Suprapubic skin (tissue), 4 donors: ENCODE measurements at regions not wholly inside any gene's neighbourhood (a gene's known extent, or its start where the extent isn't known, plus 50 kb on each side); places are given as distances from the start of the nearest gene placed in this dataset.

Source experiments
- DNase-seq, 2 donors: peaks; one replicate each; pipeline ENCODE4 v3.0.0-alpha.2; 2019; ENCODE audit warnings: low spot score in 2 of 2
- H3K27ac ChIP-seq: fragments of 200-600 bp; sonication (generic); one replicate; pipeline ENCODE4 v1.5.1; 2019
- H3K27me3 ChIP-seq: fragments of 200-600 bp; sonication (generic); one replicate; pipeline ENCODE4 v1.5.1; 2019
- H3K36me3 ChIP-seq: fragments of 200-600 bp; sonication (generic); one replicate; pipeline ENCODE4 v1.5.1; 2019
- H3K4me1 ChIP-seq: fragments of 200-600 bp; sonication (generic); one replicate; pipeline ENCODE4 v1.5.1; 2019
- H3K4me3 ChIP-seq: fragments of 200-600 bp; sonication (generic); one replicate; pipeline ENCODE4 v1.5.1; 2019; ENCODE audit warnings: mild to moderate bottlenecking
- H3K9me3 ChIP-seq: fragments of 200-600 bp; sonication (generic); one replicate; pipeline ENCODE4 v1.5.1; 2019
- EP300 ChIP-seq: sonication (generic); formaldehyde crosslinking; IDR thresholded peaks from one replicate; pipeline ENCODE4 v1.6.1; 2017; ENCODE audit warnings: antibody characterized with exemption
- POLR2A ChIP-seq, 2 donors: fragments of 450-650 bp; IDR thresholded peaks; one replicate each; pipeline ENCODE4 v1.6.1; 2017; ENCODE audit warnings: antibody characterized with exemption in 2 of 2, mild to moderate bottlenecking in 2 of 2, moderate library complexity in 2 of 2
- POLR2AphosphoS5 ChIP-seq, 3 donors: sonication (generic); formaldehyde crosslinking; IDR thresholded peaks; one replicate each; pipeline ENCODE4 v1.6.1; 2017; ENCODE audit warnings: antibody characterized with exemption in 3 of 3
- WGBS: methylation state at CpG from one replicate; pipeline ENCODE4 v1.1.5; 2018; 5-methylcytosine and 5-hydroxymethylcytosine counted together
- TF ChIP-seq, protein P1 (sequence below), 2 donors: fragments of 200-600 bp in 1 of 2; fragments of 450-650 bp in 1 of 2; sonication (generic) in 1 of 2; IDR thresholded peaks; one replicate each; pipeline ENCODE4 v1.5.1; 2016 to 2019; ENCODE audit warnings: antibody characterized with exemption in 2 of 2, mild to moderate bottlenecking in 1 of 2, moderate library complexity in 1 of 2

DNA sequence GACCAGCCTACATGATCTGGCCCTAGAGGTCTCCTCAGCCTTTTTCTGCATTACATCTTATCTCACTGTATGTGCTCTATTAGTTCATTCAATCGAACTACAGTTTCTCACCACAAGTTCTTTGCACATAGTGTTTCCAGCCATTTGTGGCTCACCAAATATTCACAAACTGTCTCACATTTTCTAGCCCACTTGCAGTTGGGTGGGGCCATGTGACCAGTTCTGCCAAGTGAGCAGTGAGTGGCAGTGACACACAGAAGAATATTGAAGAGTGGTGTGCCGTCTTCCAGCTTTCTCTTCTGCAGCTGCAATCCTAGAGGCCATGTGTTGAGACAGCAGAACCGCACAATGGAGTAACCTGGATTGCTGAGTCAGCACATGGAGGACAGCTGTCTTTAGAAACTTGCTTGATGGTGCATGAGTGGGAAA is 103.2 kb upstream of the ZNF644 start:
- no peak for DNase-seq
- H3K4me3 ChIP-seq, result no peak overlapping the region
- no peak for TF ChIP-seq POLR2A (IDR thresholded peaks at IDR 0.05)
- TF ChIP-seq, protein P1, sequence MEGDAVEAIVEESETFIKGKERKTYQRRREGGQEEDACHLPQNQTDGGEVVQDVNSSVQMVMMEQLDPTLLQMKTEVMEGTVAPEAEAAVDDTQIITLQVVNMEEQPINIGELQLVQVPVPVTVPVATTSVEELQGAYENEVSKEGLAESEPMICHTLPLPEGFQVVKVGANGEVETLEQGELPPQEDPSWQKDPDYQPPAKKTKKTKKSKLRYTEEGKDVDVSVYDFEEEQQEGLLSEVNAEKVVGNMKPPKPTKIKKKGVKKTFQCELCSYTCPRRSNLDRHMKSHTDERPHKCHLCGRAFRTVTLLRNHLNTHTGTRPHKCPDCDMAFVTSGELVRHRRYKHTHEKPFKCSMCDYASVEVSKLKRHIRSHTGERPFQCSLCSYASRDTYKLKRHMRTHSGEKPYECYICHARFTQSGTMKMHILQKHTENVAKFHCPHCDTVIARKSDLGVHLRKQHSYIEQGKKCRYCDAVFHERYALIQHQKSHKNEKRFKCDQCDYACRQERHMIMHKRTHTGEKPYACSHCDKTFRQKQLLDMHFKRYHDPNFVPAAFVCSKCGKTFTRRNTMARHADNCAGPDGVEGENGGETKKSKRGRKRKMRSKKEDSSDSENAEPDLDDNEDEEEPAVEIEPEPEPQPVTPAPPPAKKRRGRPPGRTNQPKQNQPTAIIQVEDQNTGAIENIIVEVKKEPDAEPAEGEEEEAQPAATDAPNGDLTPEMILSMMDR (IDR thresholded peaks at IDR 0.05), result no peak
- TF ChIP-seq POLR2AphosphoS5 (IDR thresholded peaks at IDR 0.05), result no peak
- no peak for TF ChIP-seq EP300
- no peaks in the 10 kb centered on the region for H3K36me3 ChIP-seq
- H3K4me1 ChIP-seq, result peaks cover 4% of the 10 kb centered on the region
- no peak overlapping the region for H3K27ac ChIP-seq
- 41% methylated on average over 3 of the region's 3 CpGs for WGBS
- no peaks in the 10 kb centered on the region for H3K27me3 ChIP-seq
- no peaks in the 10 kb centered on the region for H3K9me3 ChIP-seq

DNA sequence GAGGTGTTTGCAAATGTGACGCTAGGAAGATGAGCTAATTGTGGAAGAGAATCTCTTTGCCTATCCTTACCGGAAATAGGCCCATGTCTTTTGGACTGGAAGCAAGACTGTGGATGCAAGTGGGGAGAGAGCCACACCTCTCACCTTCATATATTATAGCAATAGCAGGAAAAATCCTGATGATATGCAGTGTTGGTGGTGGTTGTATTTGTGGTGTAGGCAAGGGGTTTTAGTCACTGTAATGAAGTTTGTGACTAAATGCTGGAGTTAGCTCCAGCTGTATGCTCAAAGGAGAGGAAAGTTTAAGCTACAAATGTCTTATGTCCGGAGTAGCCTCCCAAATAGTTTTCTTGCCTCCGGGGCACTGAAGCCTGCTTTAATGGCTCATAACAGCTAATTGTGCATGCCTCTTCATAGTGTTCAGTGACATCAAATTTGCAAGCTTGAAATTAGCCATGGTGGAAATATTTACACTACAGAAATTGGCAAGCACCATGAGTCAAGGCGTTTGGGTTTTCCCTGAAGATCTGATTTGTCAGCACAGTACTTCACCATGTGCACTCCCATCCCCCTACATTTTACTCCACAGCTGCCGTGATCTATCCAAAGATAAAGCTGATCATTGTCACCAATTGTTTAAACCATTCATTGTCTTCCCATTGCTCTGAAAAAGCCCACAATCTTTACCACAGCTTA is 102.6 kb upstream of the ZNF644 start:
- Histone ChIP-seq H3K9me3 (no peaks in the 10 kb centered on the region), H3K4me1 (peaks cover 6% of the 10 kb centered on the region), H3K4me3 (no peak overlapping the region), H3K36me3 (no peaks in the 10 kb centered on the region), H3K27ac (no peak overlapping the region), H3K27me3 (no peaks in the 10 kb centered on the region)
- no peak for DNase-seq
- WGBS, result 65% methylated on average over 6 of the region's 6 CpGs
- TF ChIP-seq, protein P1 (IDR thresholded peaks at IDR 0.05), result no peak
- no peak for TF ChIP-seq POLR2A (IDR thresholded peaks at IDR 0.05)
- no peak for TF ChIP-seq EP300
- no peak for TF ChIP-seq POLR2AphosphoS5 (IDR thresholded peaks at IDR 0.05)

DNA sequence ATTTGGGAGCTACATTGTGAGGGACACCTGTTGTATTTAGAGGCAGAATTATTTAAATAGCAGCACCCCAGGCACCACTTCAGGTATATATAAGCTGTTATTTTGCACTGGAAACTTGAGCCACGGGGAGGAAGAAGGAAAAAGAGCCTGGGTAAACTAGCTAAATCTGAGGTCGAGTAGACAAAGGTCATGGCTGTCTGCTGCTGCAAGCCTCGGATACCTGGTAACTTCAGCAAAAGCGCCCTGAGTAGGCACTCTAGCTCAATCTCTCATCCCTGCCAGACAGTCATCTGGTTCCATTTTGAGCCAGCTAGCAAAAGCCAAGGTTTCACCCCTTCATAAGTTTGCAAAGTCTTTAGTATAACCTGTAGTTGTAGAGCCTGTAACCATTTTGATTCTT is 101.9 kb upstream of the ZNF644 start:
- no peak for TF ChIP-seq POLR2A (IDR thresholded peaks at IDR 0.05)
- TF ChIP-seq POLR2AphosphoS5 (IDR thresholded peaks at IDR 0.05), result no peak
- TF ChIP-seq, protein P1 (IDR thresholded peaks at IDR 0.05), result no peak
- TF ChIP-seq EP300, result no peak
- 64% methylated on average over 4 of the region's 4 CpGs for whole genome bisulfite sequencing

DNA sequence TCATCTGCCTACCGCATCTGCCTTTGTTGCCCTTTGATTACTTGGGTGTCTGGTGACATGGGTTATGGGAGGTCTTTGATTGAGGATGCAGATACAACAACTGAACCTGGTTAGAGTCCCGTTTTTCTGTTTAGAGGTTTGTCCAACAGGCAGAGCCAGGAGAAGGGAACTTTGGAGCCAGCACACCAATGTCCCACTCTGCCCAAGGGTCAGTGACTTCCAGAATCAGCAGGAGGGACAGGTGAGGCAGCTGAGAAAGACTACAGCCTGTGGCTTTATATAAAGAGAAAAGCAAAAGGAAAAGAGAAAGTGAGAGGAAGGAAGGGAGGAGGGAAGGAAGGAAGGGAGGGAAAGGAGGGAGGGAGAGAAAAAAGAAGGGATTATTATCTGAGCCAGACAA is 101.5 kb upstream of the ZNF644 start:
- WGBS, result 39% methylated on average over 2 of the region's 2 CpGs

More for the DNA sequence above, 101.9 kb upstream of the ZNF644 start:
- DNase-seq, result no peak
- no peaks in the 10 kb centered on the region for H3K27me3 ChIP-seq
- H3K27ac ChIP-seq, result no peak overlapping the region
- no peaks in the 10 kb centered on the region for H3K9me3 ChIP-seq
- H3K4me1 ChIP-seq, result peaks cover 6% of the 10 kb centered on the region
- no peak overlapping the region for H3K4me3 ChIP-seq
- H3K36me3 ChIP-seq, result no peaks in the 10 kb centered on the region

DNA sequence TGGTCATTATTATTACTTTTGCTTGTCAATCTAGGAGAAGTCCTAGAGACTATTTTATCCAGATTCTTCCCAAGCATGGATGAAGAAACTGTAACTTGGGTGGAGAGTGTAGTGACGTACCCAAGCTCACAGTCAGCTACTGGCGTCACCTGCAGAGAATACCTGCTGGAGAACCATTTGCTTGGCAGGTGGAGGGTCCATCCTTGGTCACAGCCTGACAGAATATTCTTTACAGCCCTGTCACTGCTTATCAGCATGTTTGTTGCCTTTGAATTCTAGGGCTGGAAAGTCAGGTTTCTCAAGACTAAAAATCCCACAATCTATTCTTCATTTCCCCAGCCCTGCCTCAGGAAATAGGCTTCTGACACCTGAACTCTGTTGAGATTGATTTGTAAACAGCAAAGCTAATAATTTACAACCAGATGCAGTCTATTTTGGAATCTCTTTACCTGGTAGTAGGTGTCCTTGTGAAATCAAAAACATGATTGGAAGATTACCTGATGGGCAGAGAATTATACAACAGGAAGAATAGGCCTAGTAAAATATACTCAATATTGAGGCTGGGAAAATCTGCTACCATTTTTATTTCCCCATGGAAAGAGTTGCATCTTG is 100.4 kb upstream of the ZNF644 start:
- H3K9me3 ChIP-seq, result no peaks in the 10 kb centered on the region
- WGBS, result 88% methylated on average over 2 of the region's 2 CpGs

More for the DNA sequence above, 101.5 kb upstream of the ZNF644 start:
- DNase-seq, result no peak
- no peak overlapping the region for H3K27ac ChIP-seq
- no peak overlapping the region for H3K4me3 ChIP-seq
- no peaks in the 10 kb centered on the region for H3K9me3 ChIP-seq
- H3K36me3 ChIP-seq, result no peaks in the 10 kb centered on the region
- TF ChIP-seq, protein P1 (IDR thresholded peaks at IDR 0.05), result no peak
- TF ChIP-seq POLR2A (IDR thresholded peaks at IDR 0.05) (no peak), EP300 (no peak), POLR2AphosphoS5 (IDR thresholded peaks at IDR 0.05) (no peak)
- H3K4me1 ChIP-seq, result peaks cover 6% of the 10 kb centered on the region
- no peaks in the 10 kb centered on the region for H3K27me3 ChIP-seq

More for the DNA sequence above, 100.4 kb upstream of the ZNF644 start:
- no peaks in the 10 kb centered on the region for H3K36me3 ChIP-seq
- peaks cover 6% of the 10 kb centered on the region for H3K4me1 ChIP-seq
- no peak overlapping the region for H3K4me3 ChIP-seq
- DNase-seq, result no peak
- no peak overlapping the region for H3K27ac ChIP-seq
- TF ChIP-seq, protein P1 (IDR thresholded peaks at IDR 0.05), result no peak
- TF ChIP-seq EP300, result no peak
- no peak for TF ChIP-seq POLR2A (IDR thresholded peaks at IDR 0.05)
- TF ChIP-seq POLR2AphosphoS5 (IDR thresholded peaks at IDR 0.05), result no peak
- no peaks in the 10 kb centered on the region for H3K27me3 ChIP-seq
